ENCODE measurements at regions not wholly inside any gene's neighbourhood (a gene's known extent, or its start where the extent isn't known, plus 50 kb on each side); places are given as distances from the start of the nearest gene placed in this dataset.
"Not testable (repeated sequence)": the region's sequence is repeated elsewhere in the genome, so short reads cannot be mapped to it uniquely, and the experiment has no call there.

DNA sequence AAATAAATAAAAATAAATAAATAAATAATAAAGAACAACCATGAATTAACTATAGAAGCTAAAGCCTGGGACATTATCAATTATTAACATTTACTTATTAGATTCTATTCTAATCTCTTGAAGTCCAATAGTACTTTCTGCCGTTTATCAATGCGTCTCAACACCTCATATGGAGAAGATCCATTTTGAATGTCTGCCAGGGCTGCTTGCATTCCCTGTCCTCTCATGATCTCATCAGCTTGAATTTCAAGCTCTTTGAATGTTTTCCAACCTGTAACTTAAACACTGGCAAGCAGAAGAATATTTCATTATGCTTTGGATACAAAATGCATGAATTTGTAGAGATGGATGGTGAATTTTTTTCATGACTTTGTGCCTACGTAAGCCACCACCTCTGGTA is 191.9 kb upstream of the ANKFN1 start:
- H3K9me3 Mint-ChIP-seq: no peaks in the 10 kb centered on the region
- no peak overlapping the region for H3K4me3 Mint-ChIP-seq
- no peaks in the 10 kb centered on the region for H3K4me1 Mint-ChIP-seq
- no peaks in the 10 kb centered on the region for H3K27me3 Mint-ChIP-seq
- no peaks in the 10 kb centered on the region for H3K36me3 Mint-ChIP-seq
- no peak overlapping the region for H3K27ac Mint-ChIP-seq
- ATAC-seq: no peak

DNA sequence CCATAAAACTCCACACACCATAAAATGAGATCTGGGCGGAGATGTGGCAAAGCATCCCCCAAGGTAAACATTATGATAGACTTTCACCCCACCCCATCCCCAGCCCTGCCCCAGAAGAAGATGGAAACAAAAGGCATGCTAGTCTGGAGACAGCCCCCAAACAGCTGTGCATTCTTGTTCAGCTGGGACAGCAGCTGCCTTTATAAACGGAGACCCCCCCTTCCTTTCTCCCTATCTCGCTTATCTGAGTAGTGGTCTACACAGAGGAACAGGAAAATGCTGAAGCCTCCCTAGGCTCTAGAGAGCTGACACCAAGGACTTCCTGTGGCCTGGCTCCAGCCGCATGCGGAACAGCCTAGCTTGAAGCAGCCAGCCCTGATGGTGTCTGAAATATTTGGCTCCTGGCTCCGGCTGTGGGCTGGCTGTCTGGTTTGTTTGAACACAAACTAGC is 190.3 kb upstream of the ANKFN1 start:
- H3K27ac Mint-ChIP-seq: no peak overlapping the region
- H3K4me3 Mint-ChIP-seq: no peak overlapping the region
- ATAC-seq: no peak

DNA sequence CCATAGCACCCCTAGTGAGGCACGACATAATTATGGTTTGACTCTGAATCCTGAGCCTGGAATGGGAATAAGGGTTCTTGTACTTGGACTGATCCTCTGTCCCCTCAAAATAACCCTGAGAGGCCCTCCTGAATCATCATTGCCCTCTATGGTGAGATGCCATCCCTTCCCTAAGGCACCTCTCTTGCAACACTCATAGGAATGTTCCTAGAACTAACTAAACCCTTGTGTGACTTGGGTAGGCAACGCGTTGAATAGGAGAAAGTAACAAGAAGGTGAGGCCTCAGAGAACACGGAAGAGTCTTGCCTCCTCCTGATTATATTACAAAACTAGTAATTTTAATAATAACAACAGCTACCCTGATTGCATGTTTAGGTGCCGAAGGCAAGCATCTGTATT is 189.1 kb upstream of the ANKFN1 start:
- Mint-ChIP-seq H3K27me3 (no peaks in the 10 kb centered on the region), H3K27ac (no peak overlapping the region), H3K4me3 (no peak overlapping the region), H3K4me1 (no peaks in the 10 kb centered on the region), H3K36me3 (no peaks in the 10 kb centered on the region), H3K9me3 (no peaks in the 10 kb centered on the region)
- no peak for ATAC-seq

More for the DNA sequence above, 190.3 kb upstream of the ANKFN1 start:
- no peaks in the 10 kb centered on the region for H3K36me3 Mint-ChIP-seq
- H3K27me3 Mint-ChIP-seq: no peaks in the 10 kb centered on the region
- no peaks in the 10 kb centered on the region for H3K4me1 Mint-ChIP-seq
- H3K9me3 Mint-ChIP-seq: no peaks in the 10 kb centered on the region

DNA sequence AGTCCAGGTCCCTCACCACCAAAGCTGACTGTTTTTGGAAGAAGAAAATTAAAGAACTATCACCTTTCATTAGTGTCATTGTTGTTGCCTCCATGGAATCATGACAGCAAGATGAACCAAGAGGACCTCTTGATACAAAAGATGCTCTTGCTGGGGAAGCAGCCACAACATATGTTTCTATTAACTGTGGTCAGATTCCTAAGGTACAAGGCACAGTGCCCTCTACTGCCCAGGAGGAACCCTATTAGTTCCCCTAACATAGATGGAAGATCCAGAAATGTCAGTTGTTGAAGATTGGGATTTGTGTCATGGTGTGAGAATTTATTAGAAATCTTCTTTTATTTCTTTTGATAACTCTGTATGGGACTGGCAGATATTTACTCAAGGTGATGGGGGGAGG is 188.2 kb upstream of the ANKFN1 start:
- Mint-ChIP-seq H3K9me3 (no peaks in the 10 kb centered on the region), H3K4me3 (no peak overlapping the region), H3K36me3 (no peaks in the 10 kb centered on the region), H3K27me3 (no peaks in the 10 kb centered on the region), H3K4me1 (no peaks in the 10 kb centered on the region), H3K27ac (no peak overlapping the region)
- no peak for ATAC-seq

DNA sequence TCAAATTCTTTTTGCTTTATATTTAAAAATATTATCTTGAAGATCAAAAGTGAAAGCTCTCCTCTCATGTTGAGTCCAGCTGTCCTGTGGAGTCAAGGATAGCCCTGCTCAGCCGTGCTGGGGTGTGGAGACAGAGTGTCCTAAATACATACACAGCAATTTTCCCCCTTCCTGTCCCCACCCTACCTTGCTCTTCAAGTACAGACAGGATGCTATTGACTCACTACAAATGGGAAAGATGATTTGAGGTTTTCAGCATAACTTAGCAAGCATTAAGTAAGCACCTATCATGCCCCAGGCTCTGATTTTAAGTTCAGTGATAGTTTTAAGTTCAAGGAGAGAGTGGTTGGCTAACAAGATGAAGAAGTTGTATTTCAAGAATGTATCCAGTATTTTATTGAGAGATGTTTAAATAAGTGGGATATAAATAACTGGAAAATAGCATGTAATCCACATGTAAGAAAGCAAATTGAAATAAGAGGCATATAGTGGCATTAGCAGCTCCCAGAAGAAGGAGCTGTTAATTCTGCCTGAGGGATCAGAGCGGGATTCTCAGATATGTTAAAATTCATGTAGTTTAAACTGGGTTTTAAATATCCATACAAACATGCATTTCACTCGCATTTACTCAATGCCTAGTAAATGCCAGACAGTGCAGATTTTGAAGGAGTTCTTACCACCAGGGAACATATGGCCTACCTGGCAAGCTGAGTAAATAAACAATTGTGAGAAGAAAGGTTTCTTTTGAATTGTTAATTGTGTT is 183.5 kb upstream of the ANKFN1 start:
- ATAC-seq: no peak

DNA sequence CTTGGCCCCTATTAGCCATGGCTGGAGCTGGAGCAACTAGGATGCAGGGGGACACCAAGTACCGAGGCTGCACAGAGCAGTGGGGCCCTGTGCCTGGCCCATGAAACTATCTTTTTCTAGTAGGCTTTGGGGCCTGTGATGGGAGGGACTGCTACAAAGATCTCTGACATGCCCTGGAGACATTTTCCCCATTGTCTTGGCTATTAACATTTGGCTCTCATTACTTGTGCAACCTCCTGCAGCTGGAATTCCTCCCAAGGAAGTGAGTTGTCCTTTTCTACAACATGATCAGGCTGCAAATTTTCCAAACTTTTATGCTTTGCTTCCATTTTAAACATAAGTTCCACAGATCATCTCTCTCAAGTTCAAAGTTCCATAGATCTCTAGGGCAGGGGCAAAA is 174.7 kb upstream of the ANKFN1 start:
- H3K4me3 Mint-ChIP-seq: no peak overlapping the region
- no peak for ATAC-seq
- H3K4me1 Mint-ChIP-seq: no peaks in the 10 kb centered on the region
- H3K27me3 Mint-ChIP-seq: no peaks in the 10 kb centered on the region
- H3K27ac Mint-ChIP-seq: no peak overlapping the region
- peaks cover 4% of the 10 kb centered on the region for H3K9me3 Mint-ChIP-seq
- no peaks in the 10 kb centered on the region for H3K36me3 Mint-ChIP-seq

More for the DNA sequence above, 183.5 kb upstream of the ANKFN1 start:
- no peaks in the 10 kb centered on the region for H3K27me3 Mint-ChIP-seq
- no peaks in the 10 kb centered on the region for H3K4me1 Mint-ChIP-seq
- H3K4me3 Mint-ChIP-seq: no peak overlapping the region
- no peaks in the 10 kb centered on the region for H3K9me3 Mint-ChIP-seq
- H3K36me3 Mint-ChIP-seq: no peaks in the 10 kb centered on the region
- no peak overlapping the region for H3K27ac Mint-ChIP-seq

DNA sequence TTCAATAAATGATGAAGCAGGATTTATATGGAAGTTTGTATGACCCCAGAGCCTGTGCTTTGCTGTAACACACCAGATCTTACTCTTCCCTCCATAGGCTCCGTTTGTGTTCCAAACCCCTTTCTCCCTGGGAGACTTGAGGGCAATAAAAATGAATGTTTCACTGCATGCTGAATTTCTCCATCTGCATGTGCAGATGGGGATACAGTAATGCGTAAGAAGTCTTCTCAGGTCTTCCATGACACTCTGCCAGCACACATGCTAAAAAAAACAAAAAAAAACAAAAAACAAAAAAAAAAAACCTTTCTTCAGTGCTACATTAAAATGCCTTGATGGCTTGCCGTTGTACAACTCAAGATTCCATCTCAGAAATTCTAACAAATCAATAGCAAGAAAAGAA is 170.2 kb upstream of the ANKFN1 start:
- H3K36me3 Mint-ChIP-seq: no peaks in the 10 kb centered on the region
- H3K4me1 Mint-ChIP-seq: no peaks in the 10 kb centered on the region
- H3K27me3 Mint-ChIP-seq: no peaks in the 10 kb centered on the region
- no peak overlapping the region for H3K4me3 Mint-ChIP-seq
- peaks cover 4% of the 10 kb centered on the region for H3K9me3 Mint-ChIP-seq
- no peak overlapping the region for H3K27ac Mint-ChIP-seq
- no peak for ATAC-seq

DNA sequence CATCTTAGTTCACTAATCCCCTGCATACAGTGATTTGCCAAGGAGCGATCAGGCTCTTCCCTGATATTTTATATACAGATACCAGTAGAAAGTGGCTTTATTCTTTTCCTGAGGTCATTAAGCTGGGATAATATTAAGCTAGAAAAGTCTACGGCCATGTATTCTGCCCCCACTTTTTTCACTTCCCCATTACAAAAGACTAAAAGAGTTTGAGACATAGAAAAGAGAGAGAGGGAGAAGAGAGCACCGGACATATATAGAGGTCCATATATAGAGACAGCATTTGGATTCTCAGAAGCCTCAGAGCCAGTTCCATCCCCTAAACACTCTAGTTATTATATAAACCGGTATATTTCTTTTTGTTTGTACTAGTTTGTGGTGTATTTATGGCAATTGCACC is 166.5 kb upstream of the ANKFN1 start:
- no peak for ATAC-seq

DNA sequence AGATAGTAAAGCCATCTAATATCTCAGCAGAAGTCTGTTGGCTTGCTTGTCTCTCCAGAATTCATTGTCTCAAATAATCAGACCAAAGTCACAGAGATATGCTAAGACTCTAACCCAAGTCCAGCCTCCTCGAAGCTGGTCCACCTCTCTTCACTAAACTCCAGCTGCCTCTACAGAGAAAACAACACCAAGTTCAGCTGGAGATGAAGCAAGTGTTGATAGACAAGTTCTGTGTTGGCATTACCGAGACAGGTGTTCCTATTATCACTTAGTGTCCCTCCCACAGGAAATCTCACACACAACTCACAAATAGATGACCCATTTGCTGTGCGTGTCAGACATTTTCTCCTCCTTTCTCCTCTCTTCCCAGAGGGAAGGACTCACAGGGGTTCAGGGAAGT is 164.4 kb upstream of the ANKFN1 start:
- Mint-ChIP-seq H3K4me1 (no peaks in the 10 kb centered on the region), H3K9me3 (peaks cover 3% of the 10 kb centered on the region), H3K27me3 (no peaks in the 10 kb centered on the region), H3K36me3 (no peaks in the 10 kb centered on the region), H3K27ac (no peak overlapping the region), H3K4me3 (no peak overlapping the region)
- no peak for ATAC-seq

More for the DNA sequence above, 166.5 kb upstream of the ANKFN1 start:
- H3K27me3 Mint-ChIP-seq: no peaks in the 10 kb centered on the region
- no peaks in the 10 kb centered on the region for H3K4me1 Mint-ChIP-seq
- no peaks in the 10 kb centered on the region for H3K36me3 Mint-ChIP-seq
- H3K9me3 Mint-ChIP-seq: no peaks in the 10 kb centered on the region
- H3K27ac Mint-ChIP-seq: no peak overlapping the region
- H3K4me3 Mint-ChIP-seq: no peak overlapping the region

DNA sequence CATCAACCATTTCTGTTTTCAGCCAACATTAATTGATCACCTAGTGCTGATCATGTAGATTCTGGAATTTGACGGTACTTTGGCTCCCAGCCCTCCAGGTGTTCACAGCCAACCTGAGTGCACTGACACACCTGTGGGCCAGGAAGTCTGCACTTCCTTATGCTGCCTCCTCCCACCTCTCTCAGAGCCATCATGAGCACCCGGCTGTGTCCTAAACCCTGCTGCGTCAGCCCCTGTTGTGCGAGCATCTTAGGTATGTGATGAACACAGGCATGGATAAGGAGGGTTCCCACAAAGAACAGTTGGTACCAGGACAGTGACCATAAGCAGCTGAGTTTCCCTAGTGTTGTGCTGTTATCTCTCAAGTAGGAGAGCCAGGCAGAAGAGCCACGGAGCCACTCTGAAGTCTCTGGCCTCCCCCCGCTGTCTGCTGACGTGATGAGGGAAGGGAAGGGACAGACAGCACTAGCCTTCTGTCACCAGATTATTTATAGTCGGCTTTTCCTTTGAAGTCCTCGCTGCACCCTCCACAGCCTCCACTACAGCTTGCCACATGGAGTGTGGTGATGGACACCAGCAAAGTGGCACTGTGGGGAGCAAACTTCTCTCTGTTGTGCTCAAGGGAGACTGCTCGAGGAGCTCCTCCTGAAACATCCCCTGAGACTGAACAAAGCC is 162.8 kb upstream of the ANKFN1 start:
- H3K36me3 Mint-ChIP-seq: no peaks in the 10 kb centered on the region
- H3K9me3 Mint-ChIP-seq: peaks cover 6% of the 10 kb centered on the region
- H3K4me1 Mint-ChIP-seq: no peaks in the 10 kb centered on the region
- H3K4me3 Mint-ChIP-seq: no peak overlapping the region
- H3K27me3 Mint-ChIP-seq: no peaks in the 10 kb centered on the region
- no peak for ATAC-seq
- H3K27ac Mint-ChIP-seq: no peak overlapping the region

DNA sequence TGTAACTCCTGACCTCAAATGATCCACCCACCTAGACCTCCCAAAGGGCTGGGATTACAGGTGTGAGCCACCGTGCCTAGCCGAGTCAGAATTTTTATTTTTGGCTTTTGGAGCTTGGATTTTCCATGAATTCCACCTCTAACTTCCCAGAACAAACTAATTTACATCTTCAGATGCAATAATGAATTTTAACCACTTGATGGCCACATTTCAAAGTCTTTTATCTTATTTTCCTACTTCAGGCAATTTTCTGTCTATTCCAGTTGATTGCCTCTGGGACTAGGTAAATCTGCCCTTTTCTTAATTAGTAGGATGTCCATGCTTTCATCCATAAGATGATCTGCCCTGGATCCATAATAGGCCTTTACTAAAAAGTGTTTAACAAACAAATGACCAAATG is 156.4 kb upstream of the ANKFN1 start:
- Mint-ChIP-seq H3K27me3 (no peaks in the 10 kb centered on the region), H3K4me3 (no peak overlapping the region), H3K27ac (no peak overlapping the region), H3K36me3 (no peaks in the 10 kb centered on the region), H3K9me3 (peaks cover 6% of the 10 kb centered on the region), H3K4me1 (no peaks in the 10 kb centered on the region)
- no peak for ATAC-seq

DNA sequence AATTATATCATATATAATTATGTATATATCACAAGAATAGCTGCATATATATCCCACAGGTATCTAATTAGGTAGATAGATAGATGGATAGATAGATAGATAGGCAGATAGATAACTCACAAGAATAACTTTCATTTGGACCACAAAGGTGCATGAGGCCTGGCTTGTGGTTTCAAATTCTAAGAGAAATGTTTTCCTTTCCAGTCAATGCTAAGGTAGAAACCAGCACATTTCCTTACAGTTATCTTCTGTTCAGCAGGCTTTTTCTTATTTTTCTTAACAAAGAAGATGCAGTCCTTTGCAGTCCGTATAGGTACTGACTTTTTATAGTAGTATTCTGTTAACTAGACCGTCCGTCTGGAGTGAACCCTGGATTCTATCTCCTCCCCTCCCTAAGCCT is 152.9 kb upstream of the ANKFN1 start:
- Mint-ChIP-seq H3K4me1 (no peaks in the 10 kb centered on the region), H3K36me3 (no peaks in the 10 kb centered on the region), H3K4me3 (no peak overlapping the region), H3K27me3 (no peaks in the 10 kb centered on the region), H3K27ac (no peak overlapping the region), H3K9me3 (no peaks in the 10 kb centered on the region)
- ATAC-seq: no peak

DNA sequence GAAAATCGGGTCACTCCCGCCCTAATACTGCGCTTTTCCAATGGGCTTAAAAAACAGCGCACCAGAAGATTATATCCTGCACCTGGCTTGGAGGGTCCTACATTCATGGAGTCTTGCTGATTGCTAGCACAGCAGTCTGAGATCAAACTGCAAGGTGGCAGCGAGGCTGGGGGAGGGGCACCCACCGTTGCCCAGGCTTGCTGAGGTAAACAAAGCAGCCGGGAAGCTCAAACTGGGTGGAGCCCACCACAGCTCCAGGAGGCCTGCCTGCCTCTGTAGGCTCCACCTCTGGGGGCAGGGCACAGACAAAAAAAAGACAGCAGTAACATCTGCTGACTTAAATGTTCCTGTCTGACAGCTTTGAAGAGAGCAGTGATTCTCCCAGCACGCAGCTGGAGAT is 150.6 kb upstream of the ANKFN1 start:
- H3K27ac Mint-ChIP-seq, H3K9me3 Mint-ChIP-seq, H3K4me3 Mint-ChIP-seq: not testable (repeated sequence)

DNA sequence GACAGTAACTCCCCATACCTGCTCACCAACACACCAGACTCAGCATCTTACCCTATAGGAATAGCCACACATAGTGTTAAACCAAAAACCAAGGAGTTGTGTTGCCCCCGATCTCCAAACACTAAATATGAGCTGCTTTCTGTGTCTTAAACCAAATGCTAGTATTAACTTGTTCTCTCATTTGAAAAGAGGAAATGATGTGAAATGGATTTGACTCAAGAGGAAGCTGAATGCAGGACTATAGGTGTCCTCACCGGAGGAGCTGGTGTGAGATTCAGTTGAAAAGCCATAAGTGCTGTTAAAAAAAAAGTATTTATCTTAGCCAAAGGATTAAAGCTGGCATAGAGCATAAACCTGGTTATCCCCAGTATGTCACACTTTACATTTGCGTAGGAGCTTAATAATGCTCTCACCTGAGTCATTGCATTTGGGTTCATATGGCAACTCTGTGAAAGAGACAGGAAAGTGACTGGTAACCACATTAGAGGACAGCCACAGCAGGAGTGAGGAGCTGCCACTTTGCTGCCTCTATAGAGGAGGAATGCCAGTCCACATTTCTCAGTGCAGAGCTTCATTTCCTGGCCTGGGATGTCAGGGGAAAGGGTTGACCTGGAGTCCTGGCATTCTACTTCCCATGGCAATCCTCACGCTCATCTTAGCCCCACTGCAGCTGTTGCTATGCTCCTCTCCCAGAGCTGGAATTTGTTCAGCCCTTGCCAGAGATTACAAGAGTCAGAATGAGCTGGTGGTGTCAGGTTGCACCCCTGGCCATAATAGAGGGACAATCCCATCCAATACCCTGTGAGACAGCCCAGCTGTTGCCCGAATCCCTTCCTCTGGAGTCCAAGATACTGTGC is 143.3 kb upstream of the ANKFN1 start:
- H3K9me3 Mint-ChIP-seq: peaks cover 6% of the 10 kb centered on the region
- H3K27ac Mint-ChIP-seq: no peak overlapping the region
- H3K4me3 Mint-ChIP-seq: no peak overlapping the region
- no peak for ATAC-seq
- no peaks in the 10 kb centered on the region for H3K27me3 Mint-ChIP-seq
- H3K4me1 Mint-ChIP-seq: no peaks in the 10 kb centered on the region
- no peaks in the 10 kb centered on the region for H3K36me3 Mint-ChIP-seq

More for the DNA sequence above, 150.6 kb upstream of the ANKFN1 start:
- H3K36me3 Mint-ChIP-seq, H3K4me1 Mint-ChIP-seq, H3K27me3 Mint-ChIP-seq, ATAC-seq: not testable (repeated sequence)

DNA sequence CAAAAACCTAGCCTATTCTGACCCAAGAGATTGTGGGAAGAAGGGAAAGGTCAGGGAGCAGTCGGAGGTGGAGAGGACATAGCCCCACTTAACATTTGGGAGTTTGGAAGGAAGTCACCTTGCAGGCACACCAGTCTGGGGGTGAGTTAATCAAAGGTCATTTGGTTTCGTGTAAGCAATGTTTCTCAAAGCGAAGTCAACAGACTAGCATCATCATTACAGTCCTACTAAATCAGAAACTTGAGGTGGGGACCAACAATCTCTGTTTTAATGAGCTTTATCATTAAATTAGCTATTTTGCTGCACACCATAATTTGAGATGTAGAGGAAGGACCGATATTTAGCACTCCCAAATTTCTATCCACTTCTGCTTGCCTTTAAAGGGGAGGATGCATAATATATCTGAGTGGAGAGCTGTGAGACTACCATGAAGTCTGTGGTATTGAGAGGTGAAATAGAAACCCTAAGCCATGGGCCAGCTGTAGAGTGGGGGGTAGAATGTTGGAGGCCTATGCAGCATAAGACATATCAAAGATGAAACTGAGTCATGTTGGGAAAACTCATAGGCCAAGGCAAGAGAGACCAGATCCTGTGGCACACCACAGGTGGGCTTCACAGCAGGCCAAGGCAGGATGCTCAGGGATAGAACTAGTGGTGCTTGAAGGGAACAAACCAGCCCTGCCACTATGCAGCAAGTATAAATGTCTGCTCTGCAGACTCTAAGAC is 141.7 kb upstream of the ANKFN1 start:
- no peaks in the 10 kb centered on the region for H3K4me1 Mint-ChIP-seq
- no peak overlapping the region for H3K27ac Mint-ChIP-seq
- no peak overlapping the region for H3K4me3 Mint-ChIP-seq
- H3K27me3 Mint-ChIP-seq: no peaks in the 10 kb centered on the region
- H3K36me3 Mint-ChIP-seq: no peaks in the 10 kb centered on the region
- peaks cover 6% of the 10 kb centered on the region for H3K9me3 Mint-ChIP-seq
- no peak for ATAC-seq

All from stimulated activated memory B cell treated with anti-CD40 and anti-IgM and Interleukin-4, amounts not matched to agents 10 μg/mL and 1 μg/mL and 100 μg/mL, for 72 hours (primary cell).